PC-3 (cell line): ENCODE measurements at regions not wholly inside any gene's neighbourhood (a gene's known extent, or its start where the extent isn't known, plus 50 kb on each side); places are given as distances from the start of the nearest gene placed in this dataset.

Experiments
- CTCF ChIP-seq: fragments of 300-600 bp; sonication (generic); conservative IDR thresholded peaks from 2 replicates; pipeline ENCODE4 v1.5.1; 2017; ENCODE audit warnings: antibody characterized with exemption, low read depth, mild to moderate bottlenecking, low read length
- EZH2 ChIP-seq: fragments of 300-600 bp; sonication (generic); IDR thresholded peaks from one replicate; pipeline ENCODE4 v1.6.1; 2017; ENCODE audit warnings: antibody characterized with exemption, mild to moderate bottlenecking, low read length; ENCODE audit not compliant: unreplicated experiment
- EZH2phosphoT487 ChIP-seq: fragments of 300-600 bp; sonication (generic); IDR thresholded peaks from 2 replicates; pipeline ENCODE4 v1.6.1; 2018; ENCODE audit warnings: mild to moderate bottlenecking, antibody characterized with exemption, low read length, borderline replicate concordance

- no peak for TF ChIP-seq CTCF
- TF ChIP-seq EZH2, result no peak
- no peak for TF ChIP-seq EZH2phosphoT487
Measured at GRCh38 chr4:149882251-149882650, 66.6 kb upstream of the IQCM start.
